GM21381 (cell line): ENCODE measurements at regions not wholly inside any gene's neighbourhood (a gene's known extent, or its start where the extent isn't known, plus 50 kb on each side); places are given as distances from the start of the nearest gene placed in this dataset.

ENCODE experiments used
- ATAC-seq: cut with Tn5 transposase; IDR thresholded peaks from one replicate; pipeline ENCODE4 v1.9.1; 2021; ENCODE audit warnings: mild to moderate bottlenecking, moderate library complexity; ENCODE audit not compliant: unreplicated experiment

- no peak for ATAC-seq
Observed at GRCh38 chr14:53564870-53565269, 391.8 kb downstream of the BMP4 start.

GRCh38 chr14:53563628-53564027 lies 393.0 kb downstream of the BMP4 start:
- ATAC-seq = no peak

GRCh38 chr14:53553221-53553620 lies 400.1 kb upstream of the DDHD1 start:
- ATAC-seq = no peak

GRCh38 chr14:53551862-53552261 lies 398.7 kb upstream of the DDHD1 start:
- ATAC-seq = no peak

GRCh38 chr14:53550776-53551175 lies 397.7 kb upstream of the DDHD1 start:
- ATAC-seq = no peak

- ATAC-seq = no peak
Observed at GRCh38 chr14:53549956-53550355, 396.8 kb upstream of the DDHD1 start.

- no peak for ATAC-seq
Observed at GRCh38 chr14:53547593-53547992, 394.5 kb upstream of the DDHD1 start.

GRCh38 chr14:53545217-53545616 lies 392.1 kb upstream of the DDHD1 start:
- peak; percentile 73 for ATAC-seq

GRCh38 chr14:53542732-53543131 lies 389.6 kb upstream of the DDHD1 start:
- ATAC-seq = no peak

- no peak for ATAC-seq
Observed at GRCh38 chr14:53541411-53541810, 388.3 kb upstream of the DDHD1 start.

- peak; percentile 84 for ATAC-seq
Observed at GRCh38 chr14:53539489-53540126, 386.5 kb upstream of the DDHD1 start.

- ATAC-seq = no peak
Observed at GRCh38 chr14:53538316-53538881, 385.3 kb upstream of the DDHD1 start.

GRCh38 chr14:53537422-53538315 lies 384.5 kb upstream of the DDHD1 start:
- ATAC-seq = no peak

- no peak for ATAC-seq
Observed at GRCh38 chr14:53536446-53536845, 383.3 kb upstream of the DDHD1 start.

GRCh38 chr14:53534841-53535240 lies 381.7 kb upstream of the DDHD1 start:
- ATAC-seq = no peak

- ATAC-seq = peak; percentile 82
Observed at GRCh38 chr14:53533384-53533970, 380.4 kb upstream of the DDHD1 start.

GRCh38 chr14:53532853-53533252 lies 379.7 kb upstream of the DDHD1 start:
- no peak for ATAC-seq

- ATAC-seq = no peak
Observed at GRCh38 chr14:53531730-53532129, 378.6 kb upstream of the DDHD1 start.

GRCh38 chr14:53531156-53531555 lies 378.0 kb upstream of the DDHD1 start:
- ATAC-seq = no peak

GRCh38 chr14:53529519-53529918 lies 376.4 kb upstream of the DDHD1 start:
- ATAC-seq = no peak

- no peak for ATAC-seq
Observed at GRCh38 chr14:53528185-53528671, 375.1 kb upstream of the DDHD1 start.
